K562 (cell line): ENCODE measurements at regions not wholly inside any gene's neighbourhood (a gene's known extent, or its start where the extent isn't known, plus 50 kb on each side); places are given as distances from the start of the nearest gene placed in this dataset.

Experiments used
- ATAC-seq: fragments of 200-7000 bp; cut with Tn5 transposase; 3 replicates; pipeline ENCODE4 v1.9.1; 2020; ENCODE audit warnings: moderate library complexity
- BruUV-seq: library from RNA; stranded (reverse); fragments of 400-500 nt; replicated peaks from 2 replicates; lab custom pipeline; 2021; lab: Mats Ljungman, UMichigan
- CTCF ChIA-PET: fragments of 300-600 bp; formaldehyde crosslinking; extraction: SDS; loops from one replicate; lab custom pipeline; 2021; ENCODE audit warnings: low intra/inter-chr PET ratio; lab: Yijun Ruan, JAX
- POLR2A ChIA-PET: fragments of 300-600, 350-650 bp; sonication (Branson Sonifier 250); formaldehyde crosslinking; extraction: SDS; loops from one replicate; lab custom pipeline; 2021; ENCODE audit warnings: antibody characterized with exemption, inconsistent platforms; lab: Yijun Ruan, JAX
- DNase-seq, 4 experiments: peaks; one replicate each; pipeline versions ENCODE4 v3.0.0 to v3.0.0-alpha.2; 2011 to 2018; ENCODE audit warnings: low spot score in 3 of 4, mixed read lengths in 3 of 4; ENCODE audit errors: extremely low read depth in 1 of 4
- FAIRE-seq: peaks from 2 replicates; lab custom pipeline; 2011; peaks lifted over from hg19 to GRCh38; lab: Jason Lieb, UNC
- H2AFZ ChIP-seq: 2 replicates; pipeline ENCODE4 v1.6.0; 2011; ENCODE audit warnings: low read depth, low read length, control low read depth, inconsistent platforms
- H3K27ac ChIP-seq: fragments of 200-600 bp; 3 replicates; pipeline ENCODE4 v1.8.0; 2011; ENCODE audit warnings: low read depth, mild to moderate bottlenecking, control low read depth, inconsistent platforms, low read length, moderate library complexity, mixed read lengths; ENCODE audit errors: extremely low read depth
- H3K27me3 ChIP-seq, 2 experiments: fragments of 300-600 bp in 1 of 2; 2 replicates in 1 of 2; 3 replicates in 1 of 2; pipeline versions ENCODE4 v1.6.0 to v1.8.0; 2011; ENCODE audit warnings: inconsistent platforms in 2 of 2, low read length in 2 of 2, mild to moderate bottlenecking in 1 of 2, mixed read lengths in 1 of 2, moderate library complexity in 1 of 2; ENCODE audit not compliant: control insufficient read depth in 2 of 2, insufficient read depth in 2 of 2
- H3K36me3 ChIP-seq: fragments of 300-600 bp; 3 replicates; pipeline ENCODE4 v1.8.0; 2011; ENCODE audit warnings: mild to moderate bottlenecking, low read length, inconsistent platforms; ENCODE audit not compliant: control insufficient read depth, insufficient read depth
- H3K4me1 ChIP-seq, 2 experiments: fragments of 200-600 bp in 1 of 2; replicated peaks in 1 of 2; 2 replicates in 1 of 2; 3 replicates in 1 of 2; pipeline versions ENCODE4 v1.5.1 to v1.8.0; 2011; ENCODE audit warnings: inconsistent platforms in 2 of 2, low read length in 2 of 2, mild to moderate bottlenecking in 1 of 2, mixed read lengths in 1 of 2, moderate library complexity in 1 of 2; ENCODE audit not compliant: control insufficient read depth in 2 of 2, insufficient read depth in 2 of 2
- H3K4me2 ChIP-seq: 2 replicates; pipeline ENCODE4 v1.6.1; 2011; ENCODE audit warnings: low read length, control low read depth, inconsistent platforms, mixed read lengths; ENCODE audit not compliant: insufficient read depth
- H3K4me3 ChIP-seq: fragments of 200-600 bp; sonication (generic), shearing (Covaris generic); 2 replicates; pipeline ENCODE4 v1.5.1; 2016; ENCODE audit warnings: control low read depth, inconsistent platforms
- H3K79me2 ChIP-seq: fragments of 200-600 bp; 3 replicates; pipeline ENCODE4 v1.8.0; 2011; ENCODE audit warnings: low read length, inconsistent platforms; ENCODE audit not compliant: control insufficient read depth, insufficient read depth
- H3K9ac ChIP-seq, 2 experiments: 2 replicates each; pipeline versions ENCODE4 v1.6.0 to v1.6.1; 2011; ENCODE audit warnings: low read depth in 2 of 2, low read length in 2 of 2, control low read depth in 1 of 2, inconsistent platforms in 1 of 2, mild to moderate bottlenecking in 1 of 2, mixed read lengths in 1 of 2; ENCODE audit not compliant: insufficient read depth in 1 of 2
- H3K9me1 ChIP-seq: one replicate; pipeline ENCODE4 v1.6.0; 2011; ENCODE audit warnings: inconsistent platforms, mild to moderate bottlenecking, low read length, moderate library complexity; ENCODE audit not compliant: control insufficient read depth, insufficient read depth
- H3K9me3 ChIP-seq: replicated peaks from 2 replicates; pipeline ENCODE4 v1.5.1; 2011; ENCODE audit warnings: low read depth, low read length, inconsistent platforms; ENCODE audit not compliant: control insufficient read depth, insufficient read depth
- H4K20me1 ChIP-seq: replicated peaks from 2 replicates; pipeline ENCODE4 v1.6.1; 2011; ENCODE audit warnings: low read length, inconsistent platforms, mixed read lengths; ENCODE audit not compliant: control insufficient read depth, insufficient read depth
- OTX1 ChIP-seq: fragments of 450-650 bp; formaldehyde crosslinking; IDR thresholded peaks from 2 replicates; pipeline ENCODE4 v1.4.0; 2022; ENCODE audit warnings: mild to moderate bottlenecking
- RFX7 ChIP-seq: fragments of 250-450 bp; sonication (Bioruptor Pico); IDR thresholded peaks from 2 replicates; pipeline ENCODE4 v1.5.1; 2021; ENCODE audit warnings: mild to moderate bottlenecking
- TAL1 ChIP-seq: fragments of 450-650 bp; IDR thresholded peaks from 2 replicates; pipeline ENCODE4 v1.6.1; 2016; ENCODE audit warnings: mild to moderate bottlenecking
- ZNF655 ChIP-seq: fragments of 250-450 bp; sonication (Bioruptor Pico); IDR thresholded peaks from 2 replicates; pipeline ENCODE4 v1.5.0; 2021
- WGBS: fragments of 100-300 bp; shearing (Covaris generic); methylation state at CpG from one replicate; pipeline ENCODE4 v1.1.6; 2016; ENCODE audit warnings: low coverage, mixed read lengths; ENCODE audit not compliant: insufficient coverage; ENCODE audit errors: missing lambda C conversion rate; 5-methylcytosine and 5-hydroxymethylcytosine counted together
- in situ Hi-C: fragments of 300-500 bp; cut with MboI; formaldehyde crosslinking; loops from 4 replicates; pipeline ENCODE4 v1.15.0; 2018; ENCODE audit warnings: inconsistent platforms, mixed read lengths
- intact Hi-C: fragments of 100-400 bp; cut with micrococcal nuclease; formaldehyde crosslinking; loops from 2 replicates; pipeline ENCODE4 v1.14.2; 2022

- DNase-seq, result no peak
- ChIA-PET CTCF (no interaction called here), POLR2A (no interaction called here)
- H3K4me1 ChIP-seq, result no peaks in the 10 kb centered on the region
- no peaks in the 10 kb centered on the region for H3K9me1 ChIP-seq
- TF ChIP-seq ZNF655 (CRISPR knock-in tag), result no peak
- TF ChIP-seq, all 486 proteins: peak for 0
- intact Hi-C loops (no loop called here), in situ Hi-C loops (no loop called here)
- no peak overlapping the region for H3K27ac ChIP-seq
- H3K27me3 ChIP-seq, result no peaks in the 10 kb centered on the region; a peak in 1 of 5 replicates
- WGBS, result 0% methylated on average over 1 of the region's 1 CpG
- no peaks in the 10 kb centered on the region for H4K20me1 ChIP-seq
- H3K4me3 ChIP-seq, result no peak overlapping the region
- no TSS peak for BruUV-seq
- no peaks in the 10 kb centered on the region for H3K79me2 ChIP-seq
- no peaks in the 10 kb centered on the region for H3K36me3 ChIP-seq
- no peaks in the 10 kb centered on the region for H3K9me3 ChIP-seq
- no peak overlapping the region for H3K9ac ChIP-seq
- H2AFZ ChIP-seq, result no peak overlapping the region
- FAIRE-seq (no peak), ATAC-seq (no peak)
- no peak overlapping the region for H3K4me2 ChIP-seq
Observed at GRCh38 chrX:115409551-115409950, 120.0 kb downstream of the LUZP4 start.

GRCh38 chrX:115410731-115411428, 121.4 kb downstream of the LUZP4 start:
- CTCF ChIA-PET, result no interaction called here
- in situ Hi-C loops (no loop called here), intact Hi-C loops (no loop called here)
- TF ChIP-seq RFX7 (CRISPR knock-in tag) (no peak), TAL1 (no peak), OTX1 (CRISPR knock-in tag) (no peak)
- WGBS, result 0% methylated on average over 2 of the region's 5 CpGs
- Histone ChIP-seq H3K4me1 (no peaks in the 10 kb centered on the region), H2AFZ (no peak overlapping the region), H3K9ac (no peak overlapping the region), H3K27me3 (no peaks in the 10 kb centered on the region; a peak in 1 of 5 replicates), H3K27ac (no peak overlapping the region), H3K79me2 (no peaks in the 10 kb centered on the region), H3K4me2 (no peak overlapping the region), H4K20me1 (no peaks in the 10 kb centered on the region), H3K9me3 (no peaks in the 10 kb centered on the region), H3K4me3 (no peak overlapping the region), H3K36me3 (no peaks in the 10 kb centered on the region), H3K9me1 (no peaks in the 10 kb centered on the region)
- ATAC-seq, result no peak
- no peak for FAIRE-seq
- BruUV-seq, result no TSS peak
- no peak for DNase-seq
- POLR2A ChIA-PET, result no interaction called here
